ENCODE measurements at regions not wholly inside any gene's neighbourhood (a gene's known extent, or its start where the extent isn't known, plus 50 kb on each side); places are given as distances from the start of the nearest gene placed in this dataset.

GRCh38 chr12:111297703-111298426 lies 71.0 kb downstream of the PHETA1 start:
- TF ChIP-seq CTCF (IDR thresholded peaks at IDR 0.05; ENCODE audit: control extremely low read depth, extremely low read depth) = no peak
- Histone ChIP-seq H3K36me3 (ENCODE audit: control insufficient read depth in 4 of 4, insufficient read depth in 4 of 4, low read length in 4 of 4) (no peaks in the 10 kb centered on the region), H3K27ac (ENCODE audit: low read depth in 1 of 2, low read length in 1 of 2) (no peak overlapping the region), H3K27me3 (ENCODE audit: control insufficient read depth in 3 of 3, insufficient read depth in 3 of 3, low read length in 2 of 3) (no peaks in the 10 kb centered on the region), H3K9ac (ENCODE audit: insufficient read depth in 1 of 2, low read length in 2 of 2) (no peak overlapping the region), H3K4me3 (no peak overlapping the region), H3K4me1 (ENCODE audit: control insufficient read depth in 5 of 5, insufficient read depth in 5 of 5, low read length in 5 of 5) (peaks cover 0 to 3% (median 0%) of the 10 kb centered on the region in 5 donors), H3K9me3 (ENCODE audit: control insufficient read depth in 4 of 4, insufficient read depth in 3 of 4, low read length in 3 of 4) (no peaks in the 10 kb centered on the region)
- 79 to 92% methylated on average over 12 of the region's 12 CpGs for WGBS, 2 donors
- DNase-seq = no peak
- ATAC-seq (ENCODE audit: insufficient read depth, low FRiP score) = no peak

GRCh38 chr12:111296906-111297463 lies 71.9 kb downstream of the PHETA1 start:
- no peaks in the 10 kb centered on the region for H3K36me3 ChIP-seq (ENCODE audit: control insufficient read depth in 4 of 4, insufficient read depth in 4 of 4, low read length in 4 of 4)
- WGBS, 2 donors = 76 to 84% methylated on average over 7 of the region's 7 CpGs

GRCh38 chr12:111295176-111295575 lies 73.7 kb downstream of the PHETA1 start:
- no peak overlapping the region for H3K27ac ChIP-seq (ENCODE audit: low read depth in 1 of 2, low read length in 1 of 2)
- H3K9me3 ChIP-seq (ENCODE audit: control insufficient read depth in 4 of 4, insufficient read depth in 3 of 4, low read length in 3 of 4) = peaks cover 0 to 6% (median 0%) of the 10 kb centered on the region in 4 donors
- H3K27me3 ChIP-seq (ENCODE audit: control insufficient read depth in 3 of 3, insufficient read depth in 3 of 3, low read length in 2 of 3) = no peaks in the 10 kb centered on the region
- no peak overlapping the region for H3K4me3 ChIP-seq
- ATAC-seq (ENCODE audit: insufficient read depth, low FRiP score) (no peak), DNase-seq (no peak)
- no peak for TF ChIP-seq CTCF (IDR thresholded peaks at IDR 0.05; ENCODE audit: control extremely low read depth, extremely low read depth)
- no peak overlapping the region for H3K9ac ChIP-seq (ENCODE audit: insufficient read depth in 1 of 2, low read length in 2 of 2)
- peaks cover 0 to 3% (median 0%) of the 10 kb centered on the region in 5 donors for H3K4me1 ChIP-seq (ENCODE audit: control insufficient read depth in 5 of 5, insufficient read depth in 5 of 5, low read length in 5 of 5)
- 77 to 80% methylated on average over 10 of the region's 10 CpGs for WGBS, 2 donors
- H3K36me3 ChIP-seq (ENCODE audit: control insufficient read depth in 4 of 4, insufficient read depth in 4 of 4, low read length in 4 of 4) = no peaks in the 10 kb centered on the region

More at GRCh38 chr12:111296906-111297463, 71.9 kb downstream of the PHETA1 start:
- Histone ChIP-seq H3K27me3 (ENCODE audit: control insufficient read depth in 3 of 3, insufficient read depth in 3 of 3, low read length in 2 of 3) (no peaks in the 10 kb centered on the region), H3K9ac (ENCODE audit: insufficient read depth in 1 of 2, low read length in 2 of 2) (no peak overlapping the region), H3K9me3 (ENCODE audit: control insufficient read depth in 4 of 4, insufficient read depth in 3 of 4, low read length in 3 of 4) (peaks cover 0 to 2% (median 0%) of the 10 kb centered on the region in 4 donors), H3K4me3 (no peak overlapping the region), H3K27ac (ENCODE audit: low read depth in 1 of 2, low read length in 1 of 2) (no peak overlapping the region), H3K4me1 (ENCODE audit: control insufficient read depth in 5 of 5, insufficient read depth in 5 of 5, low read length in 5 of 5) (peaks cover 0 to 3% (median 0%) of the 10 kb centered on the region in 5 donors)
- no peak for DNase-seq
- TF ChIP-seq CTCF (IDR thresholded peaks at IDR 0.05; ENCODE audit: control extremely low read depth, extremely low read depth) = no peak
- no peak for ATAC-seq (ENCODE audit: insufficient read depth, low FRiP score)

Measured in lung (tissue), 11 donors.